ENCODE measurements at regions not wholly inside any gene's neighbourhood (a gene's known extent, or its start where the extent isn't known, plus 50 kb on each side); places are given as distances from the start of the nearest gene placed in this dataset.

DNA sequence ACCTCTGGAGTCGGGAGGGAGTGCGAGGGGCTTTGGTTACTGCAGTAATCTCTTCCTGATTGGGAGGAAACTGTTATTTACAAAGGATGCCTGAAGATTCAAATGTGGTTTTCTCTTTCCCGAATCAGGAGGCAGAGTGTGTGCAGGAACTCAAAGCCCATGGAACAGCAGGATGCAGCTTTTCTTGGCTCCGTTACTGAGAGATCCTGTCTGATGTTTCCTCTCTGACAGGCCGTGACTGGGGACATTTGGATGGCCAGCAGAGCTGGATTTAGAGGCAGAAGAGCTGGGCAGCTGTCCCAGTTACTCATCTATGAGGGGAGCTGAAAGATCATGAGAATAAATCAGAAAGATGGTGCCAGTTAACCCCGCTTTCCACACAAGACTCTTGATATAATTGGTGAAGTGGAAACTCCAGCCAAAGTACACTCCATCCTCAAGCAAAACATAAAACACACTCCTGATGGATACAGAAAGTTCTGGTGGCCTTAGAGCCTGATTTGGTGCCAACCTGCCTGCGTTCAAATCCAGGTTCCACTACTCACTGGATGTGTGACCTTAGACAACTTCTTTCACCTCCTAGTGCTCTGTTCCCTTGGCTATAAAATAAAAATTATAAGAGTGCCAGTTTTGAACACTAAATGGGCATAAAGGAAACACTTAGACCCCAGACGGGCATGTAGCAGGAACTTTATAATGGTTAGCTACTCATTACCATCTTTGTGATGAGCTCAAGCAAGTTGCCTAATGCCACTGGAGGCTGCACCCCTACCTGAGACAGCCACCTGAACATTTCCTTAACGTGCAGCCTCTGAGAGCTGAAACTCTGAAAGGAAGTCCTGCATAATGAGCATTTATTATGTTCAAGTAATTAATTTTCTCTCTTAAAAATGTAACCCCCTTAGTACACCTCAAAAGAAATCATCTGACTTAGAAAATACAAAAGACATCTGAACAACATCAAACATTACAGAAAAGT lies 349.0 kb upstream of the GATB start (continued):
- TF ChIP-seq ZBTB11 (CRISPR knock-in tag; IDR thresholded peaks at IDR 0.05), result no peak
- TF ChIP-seq ESRRA (IDR thresholded peaks at IDR 0.05; ENCODE audit: low read length), result no peak
- TF ChIP-seq RAD51 (IDR thresholded peaks at IDR 0.05), result no peak
- TF ChIP-seq, protein P1, sequence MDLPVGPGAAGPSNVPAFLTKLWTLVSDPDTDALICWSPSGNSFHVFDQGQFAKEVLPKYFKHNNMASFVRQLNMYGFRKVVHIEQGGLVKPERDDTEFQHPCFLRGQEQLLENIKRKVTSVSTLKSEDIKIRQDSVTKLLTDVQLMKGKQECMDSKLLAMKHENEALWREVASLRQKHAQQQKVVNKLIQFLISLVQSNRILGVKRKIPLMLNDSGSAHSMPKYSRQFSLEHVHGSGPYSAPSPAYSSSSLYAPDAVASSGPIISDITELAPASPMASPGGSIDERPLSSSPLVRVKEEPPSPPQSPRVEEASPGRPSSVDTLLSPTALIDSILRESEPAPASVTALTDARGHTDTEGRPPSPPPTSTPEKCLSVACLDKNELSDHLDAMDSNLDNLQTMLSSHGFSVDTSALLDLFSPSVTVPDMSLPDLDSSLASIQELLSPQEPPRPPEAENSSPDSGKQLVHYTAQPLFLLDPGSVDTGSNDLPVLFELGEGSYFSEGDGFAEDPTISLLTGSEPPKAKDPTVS (IDR thresholded peaks at IDR 0.05; ENCODE audit: low read depth, low read length), result no peak
- no peak for TF ChIP-seq IRF5 (IDR thresholded peaks at IDR 0.05; ENCODE audit: borderline replicate concordance)

Measured in GM12878 (cell line).